Activated B cell treated with CpG ODN at 0.5 μM for 24 hours (primary cell): ENCODE measurements at regions not wholly inside any gene's neighbourhood (a gene's known extent, or its start where the extent isn't known, plus 50 kb on each side); places are given as distances from the start of the nearest gene placed in this dataset.

ENCODE experiments used
- ATAC-seq: fragments of 200-7000 bp; cut with Tn5 transposase; one replicate; pipeline ENCODE4 v1.10.0; 2021; ENCODE audit warnings: low read depth, mild to moderate bottlenecking, moderate library complexity
- CTCF ChIA-PET: fragments of 350-600 bp; sonication (Branson Sonifier 250); formaldehyde crosslinking; loops from one replicate; lab custom pipeline; 2021; ENCODE audit warnings: antibody characterized with exemption; lab: Charles Lee
- POLR2A ChIA-PET: fragments of 350-600 bp; sonication (Branson Sonifier 250); formaldehyde crosslinking; loops from one replicate; lab custom pipeline; 2021; ENCODE audit warnings: antibody characterized with exemption; lab: Charles Lee
- DNase-seq: peaks from one replicate; pipeline ENCODE4 v3.0.0; 2022
- H3K27ac Mint-ChIP-seq: one replicate; pipeline ENCODE4 v1.8.0; 2020; ENCODE audit warnings: mixed read lengths
- H3K27me3 Mint-ChIP-seq: one replicate; pipeline ENCODE4 v1.8.0; 2021; ENCODE audit warnings: mixed read lengths
- H3K36me3 Mint-ChIP-seq: one replicate; pipeline ENCODE4 v1.8.0; 2021; ENCODE audit warnings: low read depth, mixed read lengths
- H3K4me1 Mint-ChIP-seq: one replicate; pipeline ENCODE4 v1.8.0; 2021; ENCODE audit warnings: mixed read lengths
- H3K4me3 Mint-ChIP-seq: one replicate; pipeline ENCODE4 v1.8.0; 2020; ENCODE audit warnings: mild to moderate bottlenecking, mixed read lengths
- H3K9me3 Mint-ChIP-seq: one replicate; pipeline ENCODE4 v1.8.0; 2020; ENCODE audit warnings: mixed read lengths
- intact Hi-C: fragments of 100-400 bp; cut with micrococcal nuclease; formaldehyde crosslinking; loops from one replicate; pipeline ENCODE4 v1.15.1; 2024
- TF ChIP-seq, protein P1 (sequence below): fragments of 200-600 bp; IDR thresholded peaks from one replicate; pipeline ENCODE4 v1.8.0; 2022; ENCODE audit warnings: antibody characterized with exemption, mild to moderate bottlenecking

DNA sequence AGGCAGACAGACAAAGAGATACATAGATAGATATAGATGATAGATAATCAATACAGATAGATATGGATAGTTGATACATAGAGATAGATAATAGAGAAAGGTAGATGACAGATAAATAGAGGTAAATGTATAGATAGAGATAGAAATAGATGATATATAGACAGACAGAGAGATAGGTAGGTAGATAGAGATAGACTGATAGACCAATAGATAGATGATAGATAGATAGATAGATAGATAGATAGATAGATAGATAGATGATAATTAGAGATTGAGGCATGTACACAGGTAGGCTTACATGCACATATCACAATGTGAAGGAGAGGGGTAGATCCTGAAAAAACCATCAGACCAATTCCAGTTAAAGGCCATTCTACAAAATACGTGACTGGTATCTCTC is 724.7 kb downstream of the GALR1 start:
- DNase-seq, result no peak
- Mint-ChIP-seq H3K27me3 (no peaks in the 10 kb centered on the region), H3K27ac (no peak overlapping the region), H3K36me3 (no peaks in the 10 kb centered on the region), H3K4me3 (no peak overlapping the region), H3K9me3 (peaks cover 8% of the 10 kb centered on the region), H3K4me1 (no peaks in the 10 kb centered on the region)
- intact Hi-C loops, result no loop called here
- ATAC-seq, result no peak
- TF ChIP-seq, protein P1, sequence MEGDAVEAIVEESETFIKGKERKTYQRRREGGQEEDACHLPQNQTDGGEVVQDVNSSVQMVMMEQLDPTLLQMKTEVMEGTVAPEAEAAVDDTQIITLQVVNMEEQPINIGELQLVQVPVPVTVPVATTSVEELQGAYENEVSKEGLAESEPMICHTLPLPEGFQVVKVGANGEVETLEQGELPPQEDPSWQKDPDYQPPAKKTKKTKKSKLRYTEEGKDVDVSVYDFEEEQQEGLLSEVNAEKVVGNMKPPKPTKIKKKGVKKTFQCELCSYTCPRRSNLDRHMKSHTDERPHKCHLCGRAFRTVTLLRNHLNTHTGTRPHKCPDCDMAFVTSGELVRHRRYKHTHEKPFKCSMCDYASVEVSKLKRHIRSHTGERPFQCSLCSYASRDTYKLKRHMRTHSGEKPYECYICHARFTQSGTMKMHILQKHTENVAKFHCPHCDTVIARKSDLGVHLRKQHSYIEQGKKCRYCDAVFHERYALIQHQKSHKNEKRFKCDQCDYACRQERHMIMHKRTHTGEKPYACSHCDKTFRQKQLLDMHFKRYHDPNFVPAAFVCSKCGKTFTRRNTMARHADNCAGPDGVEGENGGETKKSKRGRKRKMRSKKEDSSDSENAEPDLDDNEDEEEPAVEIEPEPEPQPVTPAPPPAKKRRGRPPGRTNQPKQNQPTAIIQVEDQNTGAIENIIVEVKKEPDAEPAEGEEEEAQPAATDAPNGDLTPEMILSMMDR, result no peak
- ChIA-PET CTCF (no interaction called here), POLR2A (no interaction called here)

DNA sequence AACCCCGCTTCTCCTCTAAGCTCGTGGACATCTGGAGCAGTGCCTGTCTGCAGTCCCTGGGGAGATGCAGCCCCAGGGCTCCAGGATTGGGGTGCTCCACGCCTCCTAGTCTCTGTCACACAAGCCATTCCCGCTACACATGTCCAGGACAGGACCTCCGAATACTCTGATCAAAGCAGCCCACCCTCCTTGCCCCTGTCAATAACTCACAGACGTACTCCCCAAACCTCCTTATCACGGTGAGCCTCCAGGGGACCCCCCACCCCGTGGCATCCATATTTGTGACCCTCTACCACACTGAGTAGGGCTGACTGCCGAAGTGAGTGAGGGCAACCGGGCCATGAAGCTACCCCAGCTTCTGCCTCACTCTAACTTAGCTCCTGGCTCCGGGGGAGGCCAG is 727.7 kb downstream of the GALR1 start:
- CTCF ChIA-PET, result no interaction called here
- H3K4me1 Mint-ChIP-seq, result no peaks in the 10 kb centered on the region
- POLR2A ChIA-PET, result no interaction called here

DNA sequence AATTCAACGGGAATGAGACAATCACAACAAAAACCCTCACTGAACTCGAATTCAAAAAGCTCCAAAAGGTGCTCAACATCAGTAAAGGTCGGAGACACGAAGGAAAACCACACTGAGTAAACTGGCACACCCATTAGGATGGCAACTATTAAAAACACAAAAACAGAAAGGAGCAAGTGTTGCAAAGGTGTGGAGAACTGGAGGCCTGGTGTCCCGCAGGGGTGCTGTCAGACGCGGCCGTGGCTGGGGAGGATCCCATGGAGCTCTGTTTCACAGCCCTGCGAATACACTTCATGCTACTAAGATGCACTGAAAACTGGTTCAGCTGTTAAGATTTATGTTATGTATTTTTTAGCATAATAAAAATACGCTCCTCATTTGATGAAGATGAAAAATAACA is 730.6 kb downstream of the GALR1 start:
- Mint-ChIP-seq H3K27me3 (no peaks in the 10 kb centered on the region), H3K36me3 (no peaks in the 10 kb centered on the region), H3K9me3 (peaks cover 8% of the 10 kb centered on the region), H3K4me1 (no peaks in the 10 kb centered on the region), H3K27ac (no peak overlapping the region), H3K4me3 (no peak overlapping the region)
- no peak for ATAC-seq
- CTCF ChIA-PET, result interaction anchor here (0.6 kb wide), 1 partner anchor 236 kb away, joined by 3 read pairs; no protein-coding TSS in a partner anchor
- TF ChIP-seq, protein P1, result no peak
- POLR2A ChIA-PET, result no interaction called here
- intact Hi-C loops, result no loop called here
- DNase-seq, result no peak

More for the DNA sequence above, 727.7 kb downstream of the GALR1 start:
- Mint-ChIP-seq H3K36me3 (no peaks in the 10 kb centered on the region), H3K9me3 (peaks cover 11% of the 10 kb centered on the region), H3K4me3 (no peak overlapping the region), H3K27ac (no peak overlapping the region), H3K27me3 (no peaks in the 10 kb centered on the region)
- intact Hi-C loops, result no loop called here
- TF ChIP-seq, protein P1, result no peak
- no peak for DNase-seq
- ATAC-seq, result no peak

DNA sequence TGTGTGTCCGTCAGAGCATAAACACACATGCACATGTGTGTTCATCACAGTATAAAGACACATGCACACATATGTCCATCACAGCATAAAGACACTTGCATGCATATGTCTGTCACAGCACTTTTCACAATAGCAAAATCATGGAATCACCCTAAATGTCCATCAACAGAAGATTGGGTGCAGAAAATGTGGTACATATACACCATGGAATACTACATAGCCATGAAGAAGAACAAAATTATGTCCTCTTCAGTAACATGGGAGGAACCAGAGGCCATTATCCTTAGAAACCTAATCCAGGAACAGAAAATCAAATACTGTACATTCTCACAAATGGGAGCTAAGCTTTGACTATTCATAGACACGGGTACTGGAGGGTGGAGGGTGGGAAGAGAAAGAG is 732.2 kb downstream of the GALR1 start:
- Mint-ChIP-seq H3K4me1 (no peaks in the 10 kb centered on the region), H3K27ac (no peak overlapping the region), H3K27me3 (no peaks in the 10 kb centered on the region), H3K9me3 (peaks cover 5% of the 10 kb centered on the region), H3K36me3 (no peaks in the 10 kb centered on the region), H3K4me3 (no peak overlapping the region)
- ChIA-PET CTCF (no interaction called here), POLR2A (no interaction called here)
- DNase-seq (no peak), ATAC-seq (no peak)
- TF ChIP-seq, protein P1, result no peak
- intact Hi-C loops, result no loop called here

DNA sequence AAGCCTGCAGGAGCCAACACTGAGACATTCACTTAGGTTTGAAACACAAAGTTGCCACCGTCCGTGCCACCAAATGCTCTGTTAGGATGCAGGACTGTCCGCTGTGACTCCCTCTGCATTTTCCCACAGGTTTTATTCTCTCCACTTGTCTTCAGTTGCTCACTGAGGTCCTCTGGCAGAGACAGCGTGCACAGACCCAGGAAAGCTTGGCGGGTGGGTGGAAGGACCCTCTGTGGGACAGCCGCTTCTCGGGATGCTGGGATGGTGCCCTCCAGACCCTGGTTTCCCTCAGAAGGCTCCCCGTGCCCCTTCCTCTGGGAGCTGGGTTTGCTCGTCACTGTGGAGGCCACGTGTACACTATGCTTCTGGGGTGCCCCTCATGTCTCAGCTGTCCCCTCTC is 733.6 kb downstream of the GALR1 start:
- H3K27me3 Mint-ChIP-seq, result no peaks in the 10 kb centered on the region
- intact Hi-C loops, result no loop called here

More for the DNA sequence above, 733.6 kb downstream of the GALR1 start:
- ATAC-seq (no peak), DNase-seq (no peak)
- ChIA-PET CTCF (no interaction called here), POLR2A (no interaction called here)
- TF ChIP-seq, protein P1, result no peak
- Mint-ChIP-seq H3K36me3 (no peaks in the 10 kb centered on the region), H3K4me3 (no peak overlapping the region), H3K9me3 (peaks cover 4% of the 10 kb centered on the region), H3K4me1 (no peaks in the 10 kb centered on the region), H3K27ac (no peak overlapping the region)
